ENCODE measurements at regions not wholly inside any gene's neighbourhood (a gene's known extent, or its start where the extent isn't known, plus 50 kb on each side); places are given as distances from the start of the nearest gene placed in this dataset.

DNA sequence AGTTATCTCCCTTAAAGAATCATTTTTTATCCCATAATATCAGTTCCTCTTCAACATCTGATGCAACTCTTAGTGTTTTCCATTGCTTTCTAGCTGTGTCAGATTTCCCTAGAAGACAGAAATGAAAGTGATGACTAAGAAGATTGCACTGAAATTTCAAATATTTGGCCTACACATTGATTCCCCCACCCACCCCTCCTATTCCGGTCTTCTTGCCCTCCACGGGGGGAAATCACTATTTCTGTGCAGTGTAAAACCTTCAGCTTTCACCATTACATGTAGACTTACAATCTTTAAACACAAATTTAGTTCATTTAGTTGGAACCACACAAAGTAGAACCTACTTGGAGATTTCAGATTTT lies 63.7 kb upstream of the IL6 start:
- TF ChIP-seq, protein P1, sequence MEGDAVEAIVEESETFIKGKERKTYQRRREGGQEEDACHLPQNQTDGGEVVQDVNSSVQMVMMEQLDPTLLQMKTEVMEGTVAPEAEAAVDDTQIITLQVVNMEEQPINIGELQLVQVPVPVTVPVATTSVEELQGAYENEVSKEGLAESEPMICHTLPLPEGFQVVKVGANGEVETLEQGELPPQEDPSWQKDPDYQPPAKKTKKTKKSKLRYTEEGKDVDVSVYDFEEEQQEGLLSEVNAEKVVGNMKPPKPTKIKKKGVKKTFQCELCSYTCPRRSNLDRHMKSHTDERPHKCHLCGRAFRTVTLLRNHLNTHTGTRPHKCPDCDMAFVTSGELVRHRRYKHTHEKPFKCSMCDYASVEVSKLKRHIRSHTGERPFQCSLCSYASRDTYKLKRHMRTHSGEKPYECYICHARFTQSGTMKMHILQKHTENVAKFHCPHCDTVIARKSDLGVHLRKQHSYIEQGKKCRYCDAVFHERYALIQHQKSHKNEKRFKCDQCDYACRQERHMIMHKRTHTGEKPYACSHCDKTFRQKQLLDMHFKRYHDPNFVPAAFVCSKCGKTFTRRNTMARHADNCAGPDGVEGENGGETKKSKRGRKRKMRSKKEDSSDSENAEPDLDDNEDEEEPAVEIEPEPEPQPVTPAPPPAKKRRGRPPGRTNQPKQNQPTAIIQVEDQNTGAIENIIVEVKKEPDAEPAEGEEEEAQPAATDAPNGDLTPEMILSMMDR (IDR thresholded peaks at IDR 0.05), result no peak
- TF ChIP-seq, protein P2, sequence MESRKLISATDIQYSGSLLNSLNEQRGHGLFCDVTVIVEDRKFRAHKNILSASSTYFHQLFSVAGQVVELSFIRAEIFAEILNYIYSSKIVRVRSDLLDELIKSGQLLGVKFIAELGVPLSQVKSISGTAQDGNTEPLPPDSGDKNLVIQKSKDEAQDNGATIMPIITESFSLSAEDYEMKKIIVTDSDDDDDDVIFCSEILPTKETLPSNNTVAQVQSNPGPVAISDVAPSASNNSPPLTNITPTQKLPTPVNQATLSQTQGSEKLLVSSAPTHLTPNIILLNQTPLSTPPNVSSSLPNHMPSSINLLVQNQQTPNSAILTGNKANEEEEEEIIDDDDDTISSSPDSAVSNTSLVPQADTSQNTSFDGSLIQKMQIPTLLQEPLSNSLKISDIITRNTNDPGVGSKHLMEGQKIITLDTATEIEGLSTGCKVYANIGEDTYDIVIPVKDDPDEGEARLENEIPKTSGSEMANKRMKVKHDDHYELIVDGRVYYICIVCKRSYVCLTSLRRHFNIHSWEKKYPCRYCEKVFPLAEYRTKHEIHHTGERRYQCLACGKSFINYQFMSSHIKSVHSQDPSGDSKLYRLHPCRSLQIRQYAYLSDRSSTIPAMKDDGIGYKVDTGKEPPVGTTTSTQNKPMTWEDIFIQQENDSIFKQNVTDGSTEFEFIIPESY (IDR thresholded peaks at IDR 0.05; ENCODE audit: borderline replicate concordance, low read depth), result no peak
- TF ChIP-seq, protein P3, sequence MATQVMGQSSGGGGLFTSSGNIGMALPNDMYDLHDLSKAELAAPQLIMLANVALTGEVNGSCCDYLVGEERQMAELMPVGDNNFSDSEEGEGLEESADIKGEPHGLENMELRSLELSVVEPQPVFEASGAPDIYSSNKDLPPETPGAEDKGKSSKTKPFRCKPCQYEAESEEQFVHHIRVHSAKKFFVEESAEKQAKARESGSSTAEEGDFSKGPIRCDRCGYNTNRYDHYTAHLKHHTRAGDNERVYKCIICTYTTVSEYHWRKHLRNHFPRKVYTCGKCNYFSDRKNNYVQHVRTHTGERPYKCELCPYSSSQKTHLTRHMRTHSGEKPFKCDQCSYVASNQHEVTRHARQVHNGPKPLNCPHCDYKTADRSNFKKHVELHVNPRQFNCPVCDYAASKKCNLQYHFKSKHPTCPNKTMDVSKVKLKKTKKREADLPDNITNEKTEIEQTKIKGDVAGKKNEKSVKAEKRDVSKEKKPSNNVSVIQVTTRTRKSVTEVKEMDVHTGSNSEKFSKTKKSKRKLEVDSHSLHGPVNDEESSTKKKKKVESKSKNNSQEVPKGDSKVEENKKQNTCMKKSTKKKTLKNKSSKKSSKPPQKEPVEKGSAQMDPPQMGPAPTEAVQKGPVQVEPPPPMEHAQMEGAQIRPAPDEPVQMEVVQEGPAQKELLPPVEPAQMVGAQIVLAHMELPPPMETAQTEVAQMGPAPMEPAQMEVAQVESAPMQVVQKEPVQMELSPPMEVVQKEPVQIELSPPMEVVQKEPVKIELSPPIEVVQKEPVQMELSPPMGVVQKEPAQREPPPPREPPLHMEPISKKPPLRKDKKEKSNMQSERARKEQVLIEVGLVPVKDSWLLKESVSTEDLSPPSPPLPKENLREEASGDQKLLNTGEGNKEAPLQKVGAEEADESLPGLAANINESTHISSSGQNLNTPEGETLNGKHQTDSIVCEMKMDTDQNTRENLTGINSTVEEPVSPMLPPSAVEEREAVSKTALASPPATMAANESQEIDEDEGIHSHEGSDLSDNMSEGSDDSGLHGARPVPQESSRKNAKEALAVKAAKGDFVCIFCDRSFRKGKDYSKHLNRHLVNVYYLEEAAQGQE (IDR thresholded peaks at IDR 0.05; ENCODE audit: low read depth, low read length), result no peak
- no peak for TF ChIP-seq FOXM1 (IDR thresholded peaks at IDR 0.05; ENCODE audit: low read depth)
- no peak for TF ChIP-seq POLR2AphosphoS5 (IDR thresholded peaks at IDR 0.05; ENCODE audit: low read depth, low read length)

Data from SK-N-SH (cell line).